NCI-H2029 (cell line): ENCODE measurements at regions not wholly inside any gene's neighbourhood (a gene's known extent, or its start where the extent isn't known, plus 50 kb on each side); places are given as distances from the start of the nearest gene placed in this dataset.

Experiments
- DNase-seq: peaks from one replicate; lab custom pipeline; 2025; lab: John Stamatoyannopoulos, UW

- DNase-seq: no peak
Measured at GRCh38 chr4:157880761-157881160, 292.1 kb downstream of the GASK1B start.

- no peak for DNase-seq
Measured at GRCh38 chr4:157854819-157855218, 318.0 kb downstream of the GASK1B start.

- DNase-seq: no peak
Measured at GRCh38 chr4:157840648-157841047, 332.2 kb downstream of the GASK1B start.

GRCh38 chr4:157840034-157840433, 332.8 kb downstream of the GASK1B start:
- DNase-seq: no peak

- no peak for DNase-seq
Measured at GRCh38 chr4:157838366-157838765, 334.5 kb downstream of the GASK1B start.

GRCh38 chr4:157837071-157837703, 335.6 kb downstream of the GASK1B start:
- no peak for DNase-seq

- DNase-seq: no peak
Measured at GRCh38 chr4:157832596-157832995, 340.2 kb downstream of the GASK1B start.

- DNase-seq: no peak
Measured at GRCh38 chr4:157824021-157824420, 348.8 kb downstream of the GASK1B start.

GRCh38 chr4:157821814-157822213, 351.0 kb downstream of the GASK1B start:
- DNase-seq: no peak

GRCh38 chr4:157819693-157820464, 352.9 kb downstream of the GASK1B start:
- no peak for DNase-seq

- DNase-seq: peak; percentile 10
Measured at GRCh38 chr4:157818946-157819692, 353.7 kb downstream of the GASK1B start.

GRCh38 chr4:157810137-157810774, 362.6 kb downstream of the GASK1B start:
- no peak for DNase-seq

GRCh38 chr4:157808796-157809383, 363.9 kb downstream of the GASK1B start:
- DNase-seq: no peak

GRCh38 chr4:157806184-157806583, 366.6 kb downstream of the GASK1B start:
- DNase-seq: no peak

- DNase-seq: no peak
Measured at GRCh38 chr4:157804986-157805385, 367.8 kb downstream of the GASK1B start.

GRCh38 chr4:157803845-157804521, 368.8 kb downstream of the GASK1B start:
- no peak for DNase-seq

- no peak for DNase-seq
Measured at GRCh38 chr4:157803421-157803820, 369.4 kb downstream of the GASK1B start.

GRCh38 chr4:157795495-157795894, 377.3 kb downstream of the GASK1B start:
- DNase-seq: no peak

GRCh38 chr4:157792716-157793115, 380.1 kb downstream of the GASK1B start:
- no peak for DNase-seq

GRCh38 chr4:157791236-157791635, 381.6 kb downstream of the GASK1B start:
- no peak for DNase-seq

GRCh38 chr4:157787618-157788017, 385.2 kb downstream of the GASK1B start:
- no peak for DNase-seq
